Erythroblast (primary cell): ENCODE measurements at regions not wholly inside any gene's neighbourhood (a gene's known extent, or its start where the extent isn't known, plus 50 kb on each side); places are given as distances from the start of the nearest gene placed in this dataset.

Experiments
- DNase-seq, 2 experiments: peaks; one replicate each; lab custom pipeline; 2025; lab: John Stamatoyannopoulos, UW
- GATA1 ChIP-seq: IDR thresholded peaks from 2 replicates; pipeline ENCODE4 v1.6.1; 2011; ENCODE audit warnings: low read depth, mild to moderate bottlenecking, control low read depth, low read length, moderate library complexity
- POLR2A ChIP-seq: IDR thresholded peaks from 2 replicates; pipeline ENCODE4 v1.6.1; 2011; ENCODE audit warnings: mild to moderate bottlenecking, low read length

DNA sequence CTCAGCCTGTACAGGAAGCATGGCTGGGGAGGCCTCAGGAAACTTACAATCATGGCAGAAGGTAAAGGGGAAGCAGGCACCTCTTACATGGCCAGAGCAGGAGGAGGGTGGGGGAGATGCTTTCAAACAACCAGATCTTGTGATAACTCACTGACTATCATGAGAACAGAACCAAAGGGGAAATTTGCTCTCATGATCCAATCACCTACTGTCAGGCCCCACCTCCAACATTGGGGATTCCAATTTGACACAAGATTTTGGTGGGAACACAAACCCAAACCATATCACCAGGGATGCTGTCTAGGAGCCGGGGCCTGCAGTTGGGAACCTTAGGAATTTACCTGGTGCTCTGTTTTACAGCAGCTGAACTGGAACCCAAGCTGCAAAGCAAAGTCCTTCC, 191.1 kb upstream of the CITED2 start:
- TF ChIP-seq GATA1: no peak
- TF ChIP-seq POLR2A: no peak
- no peak for DNase-seq

DNA sequence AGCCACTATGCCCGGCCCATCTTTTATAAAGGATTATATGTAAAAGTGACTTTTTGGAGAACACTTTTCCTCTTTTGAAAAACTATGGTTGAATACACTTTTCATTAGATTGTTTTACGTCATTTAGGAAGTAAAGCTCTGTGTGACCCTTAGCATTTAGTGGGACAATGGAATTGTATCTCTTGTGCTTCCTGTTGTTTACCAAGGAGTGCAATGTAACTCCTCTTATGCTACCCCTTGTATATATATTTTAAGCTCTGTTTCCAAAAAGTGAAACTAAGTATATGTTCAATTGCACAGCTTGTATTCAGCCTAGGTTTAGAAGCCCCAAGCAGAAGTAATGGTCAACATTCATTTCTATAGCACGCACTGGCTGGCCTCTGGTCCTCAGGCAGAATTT, 183.1 kb upstream of the CITED2 start:
- TF ChIP-seq POLR2A: no peak
- TF ChIP-seq GATA1: no peak
- DNase-seq: no peak

DNA sequence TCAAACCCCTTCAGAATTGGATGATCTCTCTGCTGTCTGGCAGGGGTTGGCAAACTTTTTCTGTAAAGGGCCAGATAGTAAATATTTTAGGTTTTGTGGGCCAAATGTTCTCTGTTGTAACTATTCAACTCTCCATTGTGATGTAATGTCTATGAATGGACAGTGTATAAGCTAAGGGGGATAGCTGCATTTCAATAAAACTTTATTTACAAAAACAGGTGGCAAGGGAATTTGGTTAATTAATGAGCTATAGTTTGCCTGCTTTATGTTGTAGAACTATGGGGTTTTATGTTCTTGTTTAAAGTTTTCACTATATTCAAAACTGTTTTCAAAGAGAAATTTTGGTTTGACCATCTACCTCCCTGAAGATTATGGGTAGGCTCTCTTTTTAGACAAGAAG, 182.1 kb upstream of the CITED2 start:
- DNase-seq: no peak
- TF ChIP-seq POLR2A (no peak), GATA1 (no peak)

DNA sequence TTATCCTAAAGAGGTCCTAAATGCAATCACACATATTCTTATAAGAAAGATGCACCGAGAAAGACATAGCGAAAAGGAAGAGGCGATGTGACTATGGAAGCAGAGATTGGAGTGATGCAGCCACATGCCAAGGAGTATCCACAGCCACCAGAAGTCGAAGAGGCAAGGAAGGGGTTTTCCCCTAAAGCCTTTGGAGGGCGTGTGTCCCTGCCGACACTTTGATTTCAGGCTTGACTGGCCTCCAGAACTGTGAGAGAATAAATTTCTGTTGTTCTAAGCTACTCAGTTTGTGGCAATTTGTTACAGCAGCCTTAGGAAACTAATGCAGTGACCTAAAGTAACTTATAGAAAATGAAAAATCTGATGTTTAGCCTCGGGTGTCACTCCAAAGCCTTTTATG, 179.5 kb upstream of the CITED2 start:
- TF ChIP-seq POLR2A: no peak
- no peak for TF ChIP-seq GATA1
- peak in 1 of 2 experiments; percentile 17 for DNase-seq

DNA sequence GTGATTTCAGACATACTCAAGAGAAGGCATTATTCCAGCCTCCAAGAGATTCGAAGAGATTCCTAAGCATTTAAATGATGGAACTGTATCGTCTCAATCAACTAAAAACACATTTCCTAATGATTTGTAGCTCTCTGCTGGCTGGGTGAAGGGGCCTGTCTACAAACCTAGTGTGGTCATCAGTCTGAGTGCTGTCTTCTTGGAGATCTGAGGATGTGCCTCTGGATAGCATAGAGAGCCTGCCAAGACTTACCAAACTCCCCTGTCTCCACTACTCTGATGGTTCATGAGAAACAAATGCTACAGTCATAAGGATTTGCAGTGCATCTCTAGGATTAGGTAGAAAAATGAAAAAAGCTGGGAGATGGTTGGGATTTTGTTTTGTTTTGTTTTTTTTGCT, 176.9 kb upstream of the CITED2 start:
- TF ChIP-seq POLR2A: no peak
- no peak for TF ChIP-seq GATA1
- DNase-seq: no peak

DNA sequence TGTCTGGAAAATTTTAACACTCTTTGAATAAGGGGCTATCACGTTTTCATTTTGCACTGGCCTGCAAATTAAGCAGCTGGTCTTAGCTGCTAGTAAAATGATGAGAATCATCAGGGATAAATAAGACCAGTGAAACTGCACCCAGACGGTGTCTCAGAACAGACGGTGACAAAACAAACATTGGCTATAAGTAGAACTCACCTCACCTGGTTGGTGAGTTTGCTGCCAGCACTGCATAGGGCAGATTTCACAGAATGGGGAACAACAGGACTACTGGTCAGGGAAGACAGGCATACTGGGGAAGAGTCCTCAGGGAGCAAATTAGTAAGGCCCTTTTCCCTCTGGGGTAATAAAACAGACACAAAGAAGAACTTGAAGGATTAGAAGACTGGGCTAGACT, 175.9 kb upstream of the CITED2 start:
- TF ChIP-seq POLR2A (no peak), GATA1 (no peak)

DNA sequence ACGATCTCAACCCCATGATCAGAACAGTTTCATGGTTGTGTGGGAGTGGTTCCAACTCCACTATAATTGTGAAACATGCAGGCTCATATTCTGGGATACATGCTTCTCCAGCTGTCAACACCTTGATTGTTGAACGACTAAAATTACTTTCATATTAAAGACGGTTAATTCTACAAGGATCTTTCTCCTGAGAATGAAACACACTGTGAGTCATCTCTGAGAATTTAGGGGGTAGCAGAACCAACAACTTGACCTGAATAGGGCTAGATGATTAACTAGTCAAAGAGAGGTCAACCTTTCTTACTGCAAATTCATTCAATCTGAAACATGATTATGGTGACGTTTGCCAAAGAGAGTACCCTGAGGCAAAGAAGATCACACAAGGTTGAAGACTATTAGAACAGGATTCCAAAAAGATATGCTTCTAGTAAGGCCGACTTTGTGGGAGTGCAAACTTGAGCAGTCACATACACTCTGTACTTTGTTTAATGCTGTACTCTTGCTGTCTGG, 175.2 kb upstream of the CITED2 start:
- TF ChIP-seq POLR2A (no peak), GATA1 (no peak)
- DNase-seq: no peak

More for the DNA sequence above, 175.9 kb upstream of the CITED2 start:
- no peak for DNase-seq

DNA sequence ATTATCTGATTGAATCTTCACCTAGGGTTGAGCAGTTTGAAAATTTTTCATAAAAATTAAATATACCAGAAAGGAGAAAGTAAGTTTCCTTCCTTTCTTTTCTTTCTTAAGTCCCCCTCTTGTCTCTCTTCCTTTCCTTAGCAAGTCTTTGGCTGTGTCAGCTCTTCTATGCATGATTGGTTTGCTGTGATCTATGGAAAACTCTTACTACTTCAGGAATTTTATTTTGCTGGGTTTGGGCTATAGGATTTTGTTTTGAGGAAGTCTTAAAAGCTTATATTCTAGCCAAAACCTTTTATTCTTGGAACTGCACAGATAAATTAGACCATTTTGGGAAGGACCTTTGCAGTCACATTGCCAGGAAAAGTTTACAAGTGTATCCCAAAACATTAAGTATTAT, 173.4 kb upstream of the CITED2 start:
- DNase-seq: no peak
- TF ChIP-seq POLR2A: no peak
- no peak for TF ChIP-seq GATA1

DNA sequence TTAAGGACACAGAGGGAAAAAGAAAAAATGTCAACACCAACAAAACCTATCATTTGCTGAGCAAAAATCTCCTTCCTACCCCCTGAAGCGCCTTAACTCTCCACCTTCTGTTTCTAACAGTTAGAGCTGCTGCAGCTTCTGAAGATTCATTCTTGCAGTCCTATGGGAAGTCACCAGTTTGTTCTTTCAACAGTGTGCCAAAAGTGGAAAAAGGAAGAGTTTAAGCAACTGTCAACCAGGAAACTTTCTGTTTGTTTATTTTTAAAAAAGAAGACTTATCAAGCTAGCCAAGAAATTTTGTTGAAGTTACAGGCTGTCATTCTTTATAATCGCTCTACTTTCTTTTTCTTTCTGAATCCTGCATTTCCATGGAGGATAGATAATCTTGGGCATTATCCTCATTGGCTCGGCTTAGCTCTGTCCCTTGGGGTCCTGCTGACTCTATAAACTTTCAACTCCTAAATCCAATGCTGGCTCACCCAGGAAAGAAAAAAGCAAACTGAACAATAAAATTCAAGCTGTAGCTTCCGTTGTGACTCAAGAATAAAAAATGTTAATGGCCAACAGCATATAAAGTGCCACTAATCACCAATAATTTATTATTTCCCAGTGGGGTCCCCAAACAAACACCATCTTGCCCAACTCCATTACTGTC, 172.8 kb upstream of the CITED2 start:
- peak in 1 of 2 experiments; percentile 6 for DNase-seq
- no peak for TF ChIP-seq POLR2A
- TF ChIP-seq GATA1: no peak

DNA sequence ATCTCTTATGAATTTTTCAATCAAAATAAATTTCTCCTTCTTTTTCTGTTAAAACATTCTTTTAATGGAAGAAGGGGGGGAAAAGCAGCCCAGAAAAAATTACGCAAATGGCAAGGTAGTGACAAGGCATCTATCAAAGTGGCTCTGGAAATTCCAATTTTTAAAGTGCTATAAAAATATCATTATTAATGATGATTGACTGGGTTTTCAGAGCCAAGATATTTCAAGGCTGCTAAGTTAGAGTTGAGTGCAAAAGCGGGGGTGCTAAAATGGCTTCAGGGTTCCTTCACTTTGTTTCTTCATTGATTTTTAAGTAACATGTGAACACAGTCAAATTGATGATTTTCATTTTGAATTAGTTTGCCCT, 171.6 kb upstream of the CITED2 start:
- TF ChIP-seq GATA1 (no peak), POLR2A (no peak)
- no peak for DNase-seq

DNA sequence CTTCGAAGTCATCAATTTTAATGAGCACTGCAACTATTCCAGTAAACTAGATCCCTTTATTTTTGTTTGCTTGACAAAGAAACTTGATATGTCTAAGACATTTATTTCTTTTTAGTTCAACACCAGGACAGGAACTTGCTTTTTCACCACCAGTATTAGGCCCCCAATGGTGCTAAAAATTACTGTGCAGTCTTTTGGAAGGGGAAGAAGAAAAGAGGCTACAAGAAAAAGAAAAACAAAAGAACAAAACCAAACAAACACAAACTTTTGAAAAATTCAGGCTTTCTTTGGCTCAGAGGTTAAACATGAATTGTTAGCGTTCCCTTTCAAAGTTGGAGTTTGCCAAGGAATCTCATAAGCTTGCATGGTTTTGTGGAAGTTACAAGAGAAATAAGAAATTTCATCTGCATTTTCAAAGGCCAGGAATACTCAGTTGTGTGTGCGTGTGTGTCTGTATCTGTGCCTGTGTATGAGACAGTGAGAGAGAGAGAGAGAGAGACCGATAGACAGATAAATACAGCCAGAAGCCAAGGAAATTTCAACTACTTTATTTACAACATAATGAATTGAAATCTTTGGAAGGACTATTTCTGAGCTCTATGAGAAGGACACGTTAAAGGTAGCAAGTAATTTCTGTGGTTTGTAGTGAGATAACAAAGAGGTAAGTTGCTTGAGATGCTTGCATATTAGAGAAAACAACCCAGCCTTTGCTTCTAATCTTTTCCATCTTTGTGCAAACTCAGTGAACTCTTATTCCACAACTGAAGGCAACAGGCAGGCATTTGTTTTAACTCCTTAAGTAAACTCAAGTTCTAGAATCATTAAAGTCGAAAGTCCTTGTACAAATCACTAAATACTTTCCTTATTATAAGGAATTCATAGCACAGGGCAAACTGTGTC, 171.0 kb upstream of the CITED2 start:
- TF ChIP-seq GATA1 (no peak), POLR2A (no peak)
- peak; percentile 57 to 62 for DNase-seq

DNA sequence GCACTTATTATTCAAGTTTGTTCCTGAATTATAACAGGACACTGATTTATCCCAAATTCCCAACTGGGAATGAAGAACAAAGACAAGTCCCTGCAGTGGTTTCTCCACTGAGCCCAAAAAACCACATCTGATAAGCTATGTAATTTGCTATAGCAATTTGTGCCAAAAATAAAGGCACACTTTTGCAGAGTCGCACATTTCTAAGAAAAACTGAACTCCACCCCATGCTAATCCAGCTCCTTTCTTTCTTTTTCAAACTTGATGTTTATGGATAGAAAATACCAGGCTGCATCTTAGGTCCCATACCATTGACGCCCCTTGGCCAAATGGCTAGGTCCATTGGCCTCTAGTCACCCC, 170.2 kb upstream of the CITED2 start:
- DNase-seq: peak; percentile 55 to 58
- TF ChIP-seq POLR2A (no peak), GATA1 (no peak)

DNA sequence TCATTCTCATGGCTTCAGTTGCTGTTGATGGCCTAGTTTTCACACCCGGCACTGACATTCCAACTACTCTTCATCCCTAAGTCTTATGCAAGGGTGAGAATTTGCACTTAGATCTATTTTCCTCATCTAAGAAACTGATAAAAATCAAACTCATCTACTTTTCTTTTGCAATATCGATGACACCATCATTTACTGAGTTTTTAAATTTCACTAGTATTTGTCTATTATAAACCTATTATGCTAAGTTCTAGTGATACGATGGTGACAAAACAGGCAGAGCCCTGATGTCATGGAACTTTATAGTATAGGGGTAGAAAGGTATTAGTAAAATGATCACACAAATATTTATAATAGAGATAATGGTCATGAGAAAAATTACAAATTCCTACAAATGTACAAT, 167.9 kb upstream of the CITED2 start:
- DNase-seq: no peak
- TF ChIP-seq GATA1: no peak
- no peak for TF ChIP-seq POLR2A

DNA sequence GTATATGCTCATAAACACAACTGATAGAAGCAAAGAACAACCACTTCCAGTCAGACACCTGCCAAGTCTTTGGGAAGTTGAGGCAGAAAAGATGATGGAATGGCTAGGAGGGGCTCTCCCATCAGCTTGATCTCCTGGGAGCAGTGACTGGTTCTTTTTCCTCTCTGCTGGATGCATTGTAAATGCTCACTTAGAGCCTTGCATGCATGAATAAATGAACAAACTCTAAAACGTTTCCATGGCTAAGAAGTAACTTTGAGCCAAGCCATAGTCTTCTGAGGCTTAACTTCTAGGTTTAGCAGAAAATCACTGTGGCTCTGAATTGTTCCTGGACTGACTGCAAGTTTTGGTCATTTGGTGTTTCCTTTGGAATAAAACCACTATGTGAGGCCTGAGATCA, 166.4 kb upstream of the CITED2 start:
- TF ChIP-seq POLR2A (no peak), GATA1 (no peak)
- DNase-seq: no peak
